Mesothelial cell of epicardium (in vitro differentiated cells): ENCODE measurements at regions not wholly inside any gene's neighbourhood (a gene's known extent, or its start where the extent isn't known, plus 50 kb on each side); places are given as distances from the start of the nearest gene placed in this dataset.

Experiments used
- DNase-seq, 2 experiments: peaks; one replicate each; pipeline ENCODE4 v3.0.0; 2021; ENCODE audit warnings: low spot score in 2 of 2; ENCODE audit not compliant: unreplicated experiment in 2 of 2
- H3K27ac Mint-ChIP-seq: 2 replicates; pipeline ENCODE4 v1.8.0; 2021; ENCODE audit warnings: mixed read lengths
- H3K27me3 Mint-ChIP-seq: 2 replicates; pipeline ENCODE4 v1.8.0; 2021; ENCODE audit warnings: low read depth, mixed read lengths
- H3K36me3 Mint-ChIP-seq: 2 replicates; pipeline ENCODE4 v1.8.0; 2021; ENCODE audit warnings: mixed read lengths
- H3K4me1 Mint-ChIP-seq: 2 replicates; pipeline ENCODE4 v1.8.0; 2021; ENCODE audit warnings: mixed read lengths
- H3K4me3 Mint-ChIP-seq: 2 replicates; pipeline ENCODE4 v1.8.0; 2021; ENCODE audit warnings: mild to moderate bottlenecking, moderate library complexity, mixed read lengths
- H3K9me3 Mint-ChIP-seq: 2 replicates; pipeline ENCODE4 v1.8.0; 2021; ENCODE audit warnings: mixed read lengths
- CTCF ChIP-seq: fragments of 200-600 bp; sonication (generic); IDR thresholded peaks from one replicate; pipeline ENCODE4 v1.5.0; 2021; ENCODE audit warnings: antibody characterized with exemption; ENCODE audit not compliant: unreplicated experiment

DNA sequence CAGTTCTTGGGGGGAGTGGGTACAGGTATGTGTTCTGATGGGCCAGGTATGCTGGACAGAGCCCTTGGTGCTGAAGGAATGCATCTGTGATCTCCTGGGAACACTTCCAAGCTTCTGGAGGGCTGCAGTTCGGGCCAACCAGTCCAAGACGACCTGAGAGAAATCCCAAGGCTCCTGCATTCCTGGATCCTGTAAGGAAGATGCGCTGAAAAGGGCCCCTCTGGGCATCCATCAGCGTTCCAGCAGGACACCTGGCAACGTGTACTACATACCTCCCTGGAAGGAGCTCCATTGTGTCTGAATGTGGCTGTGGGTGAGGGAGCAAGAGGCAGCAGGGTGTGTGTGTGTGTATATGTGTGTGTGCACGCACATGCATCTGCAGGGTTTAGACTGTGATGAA is 144.7 kb downstream of the FAM43A start:
- no peak for DNase-seq
- Mint-ChIP-seq H3K9me3 (peaks cover 4% of the 10 kb centered on the region), H3K27ac (no peak overlapping the region), H3K36me3 (no peaks in the 10 kb centered on the region), H3K4me3 (no peak overlapping the region), H3K4me1 (no peaks in the 10 kb centered on the region), H3K27me3 (no peaks in the 10 kb centered on the region)
- no peak for TF ChIP-seq CTCF

GRCh38 chr3:194830978-194831377 is 145.3 kb downstream of the FAM43A start:
- Mint-ChIP-seq H3K4me3 (no peak overlapping the region), H3K9me3 (peaks cover 4% of the 10 kb centered on the region), H3K27ac (no peak overlapping the region), H3K36me3 (no peaks in the 10 kb centered on the region), H3K27me3 (no peaks in the 10 kb centered on the region), H3K4me1 (no peaks in the 10 kb centered on the region)
- no peak for DNase-seq
- TF ChIP-seq CTCF: no peak

DNA sequence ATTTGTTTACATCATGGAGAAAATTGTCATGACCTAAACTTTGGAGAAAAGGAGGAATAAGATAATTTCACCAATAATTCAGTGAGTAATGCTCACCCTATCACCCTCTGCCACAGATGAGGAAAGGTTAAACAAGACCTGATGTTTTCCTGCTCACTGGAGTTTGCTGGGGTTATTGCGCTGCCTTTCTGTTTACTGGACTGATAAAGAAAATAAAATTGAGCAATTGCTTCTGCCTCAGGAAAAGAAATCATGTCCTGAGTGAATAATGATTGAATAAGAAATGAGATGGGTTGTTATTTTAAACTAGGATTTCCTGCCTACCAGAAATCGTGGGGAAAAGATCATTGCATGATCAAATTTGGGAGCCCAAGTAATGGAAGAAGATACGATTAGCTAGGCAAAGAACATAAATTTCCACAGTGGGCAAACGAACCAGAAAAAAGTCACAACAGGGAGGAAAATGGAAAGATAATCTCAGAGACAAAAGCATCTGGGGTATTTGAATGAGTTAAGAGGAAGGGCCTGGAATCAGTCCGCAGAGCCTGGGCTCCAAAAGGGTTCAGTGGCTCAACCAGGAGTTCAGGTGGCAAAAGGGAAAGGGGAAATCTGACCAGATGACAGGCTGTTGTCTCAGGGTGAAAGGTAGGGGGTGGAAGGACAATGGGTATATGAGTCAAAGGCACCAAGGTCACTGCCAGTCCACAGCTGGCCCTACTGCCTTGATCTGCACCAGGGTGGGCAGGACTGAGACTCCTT is 146.8 kb downstream of the FAM43A start:
- H3K4me3 Mint-ChIP-seq: no peak overlapping the region
- no peaks in the 10 kb centered on the region for H3K36me3 Mint-ChIP-seq
- H3K9me3 Mint-ChIP-seq: peaks cover 4% of the 10 kb centered on the region
- no peak for TF ChIP-seq CTCF
- no peaks in the 10 kb centered on the region for H3K27me3 Mint-ChIP-seq
- no peak for DNase-seq
- no peaks in the 10 kb centered on the region for H3K4me1 Mint-ChIP-seq
- H3K27ac Mint-ChIP-seq: no peak overlapping the region

DNA sequence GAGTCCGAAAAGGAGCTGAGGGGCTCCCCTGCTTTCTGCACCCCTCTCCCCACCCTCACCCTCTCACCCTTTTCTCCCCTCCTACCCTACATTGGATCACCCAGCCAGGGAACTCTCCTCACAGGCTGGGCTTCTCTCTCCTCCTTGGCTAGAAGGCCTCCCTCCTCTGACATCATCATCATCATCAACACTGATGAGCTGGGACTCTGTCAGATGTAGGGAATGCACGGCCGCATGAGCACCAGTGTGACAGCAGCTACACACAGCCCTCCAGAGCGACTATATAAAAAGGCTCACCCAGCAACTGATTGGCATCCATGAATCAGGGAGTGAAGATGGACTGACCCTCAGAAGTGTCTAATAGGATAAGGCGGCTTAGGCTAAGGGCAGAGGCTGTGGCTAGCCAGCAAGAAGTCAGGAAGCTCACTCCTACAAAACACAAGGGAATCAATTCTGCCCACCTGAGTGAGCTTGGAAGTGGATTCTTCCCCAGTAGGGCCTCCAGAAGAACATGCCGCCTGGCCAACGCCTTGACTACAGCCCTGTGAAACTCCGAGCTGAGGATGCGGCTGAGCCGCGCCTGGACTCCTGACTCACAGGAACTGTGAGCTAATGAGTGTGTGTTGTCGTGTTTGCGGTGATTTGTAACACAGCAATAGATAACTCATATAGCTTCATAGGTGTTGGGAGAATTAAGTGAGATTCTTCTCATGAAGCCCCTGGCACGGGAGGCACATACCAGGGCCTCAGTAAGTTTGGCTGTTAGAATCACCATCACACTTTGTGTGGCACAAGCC is 147.6 kb downstream of the FAM43A start:
- H3K4me3 Mint-ChIP-seq: no peak overlapping the region
- no peaks in the 10 kb centered on the region for H3K4me1 Mint-ChIP-seq
- peaks cover 4% of the 10 kb centered on the region for H3K9me3 Mint-ChIP-seq

GRCh38 chr3:194836661-194837060 is 151.0 kb downstream of the FAM43A start:
- no peak for DNase-seq
- Mint-ChIP-seq H3K36me3 (no peaks in the 10 kb centered on the region), H3K9me3 (peaks cover under 1% of the 10 kb centered on the region), H3K27ac (no peak overlapping the region), H3K4me3 (no peak overlapping the region), H3K4me1 (peaks cover 8% of the 10 kb centered on the region), H3K27me3 (no peaks in the 10 kb centered on the region)
- no peak for TF ChIP-seq CTCF

More for the DNA sequence above, 147.6 kb downstream of the FAM43A start:
- Mint-ChIP-seq H3K27me3 (no peaks in the 10 kb centered on the region), H3K27ac (no peak overlapping the region), H3K36me3 (no peaks in the 10 kb centered on the region)
- no peak for TF ChIP-seq CTCF
- no peak for DNase-seq
